Activated T-cell treated with anti-CD3 and anti-CD28 coated beads, Interleukin-2, amount 50 U/mL, for 72 hours (primary cell): ENCODE measurements at regions not wholly inside any gene's neighbourhood (a gene's known extent, or its start where the extent isn't known, plus 50 kb on each side); places are given as distances from the start of the nearest gene placed in this dataset.
A peak's percentile ranks its signal among the peaks of the same experiment; 100 is the strongest.
"Not testable (repeated sequence)": the region's sequence is repeated elsewhere in the genome, so short reads cannot be mapped to it uniquely, and the experiment has no call there.

Experiments used
- ATAC-seq, 2 donors: fragments of 150-1000 bp; cut with Tn5 transposase; replicated peaks in 1 of 2; 2 replicates each; pipeline ENCODE4 v1.10.0; 2021; ENCODE audit warnings: moderate library complexity in 2 of 2, mild to moderate bottlenecking in 1 of 2
- DNase-seq, 2 donors: peaks; one replicate each; pipeline ENCODE4 v3.0.0; 2021 to 2022; ENCODE audit warnings: mixed read lengths in 1 of 2
- H3K27ac Mint-ChIP-seq: one replicate; pipeline ENCODE4 v1.8.0; 2022; ENCODE audit warnings: mild to moderate bottlenecking, moderate library complexity, mixed read lengths
- H3K27me3 Mint-ChIP-seq: one replicate; pipeline ENCODE4 v1.8.0; 2022; ENCODE audit warnings: low read depth, mixed read lengths
- H3K36me3 Mint-ChIP-seq, 2 donors: one replicate each; pipeline ENCODE4 v1.8.0; 2022; ENCODE audit warnings: mixed read lengths in 2 of 2, mild to moderate bottlenecking in 1 of 2; ENCODE audit not compliant: insufficient read depth in 2 of 2
- H3K4me1 Mint-ChIP-seq: one replicate; pipeline ENCODE4 v1.8.0; 2022; ENCODE audit warnings: low read depth, mixed read lengths
- H3K4me3 Mint-ChIP-seq, 2 donors: one replicate each; pipeline ENCODE4 v1.8.0; 2022; ENCODE audit warnings: mild to moderate bottlenecking in 2 of 2, mixed read lengths in 2 of 2, moderate library complexity in 2 of 2
- H3K9me3 Mint-ChIP-seq, 2 donors: one replicate each; pipeline ENCODE4 v1.8.0; 2022; ENCODE audit warnings: mixed read lengths in 2 of 2

DNA sequence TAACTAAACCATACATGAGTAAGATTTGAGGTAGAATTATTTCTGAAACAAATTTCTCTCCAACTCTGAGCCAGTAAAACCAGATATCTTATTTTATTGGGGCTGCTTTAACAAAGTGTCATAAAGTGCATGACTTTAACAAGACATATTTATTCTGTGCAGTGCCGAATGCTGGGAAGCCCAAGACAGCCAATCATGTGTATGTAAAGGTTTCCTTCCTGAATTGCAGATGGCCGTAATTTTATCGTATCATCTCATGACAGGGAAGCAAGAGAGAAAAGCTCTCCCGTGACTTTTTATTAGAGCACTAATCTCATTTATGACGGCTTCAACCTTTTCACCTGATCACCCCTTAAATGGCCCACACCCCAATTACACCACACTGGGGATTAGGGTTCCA lies 777.9 kb downstream of the TMEM121 start:
- no peak for ATAC-seq
- Mint-ChIP-seq H3K27me3 (peaks cover 16% of the 10 kb centered on the region), H3K27ac (no peak overlapping the region), H3K4me1 (peaks cover 12% of the 10 kb centered on the region), H3K9me3 (no peaks in the 10 kb centered on the region), H3K36me3 (no peaks in the 10 kb centered on the region), H3K4me3 (no peak overlapping the region)
- no peak for DNase-seq

DNA sequence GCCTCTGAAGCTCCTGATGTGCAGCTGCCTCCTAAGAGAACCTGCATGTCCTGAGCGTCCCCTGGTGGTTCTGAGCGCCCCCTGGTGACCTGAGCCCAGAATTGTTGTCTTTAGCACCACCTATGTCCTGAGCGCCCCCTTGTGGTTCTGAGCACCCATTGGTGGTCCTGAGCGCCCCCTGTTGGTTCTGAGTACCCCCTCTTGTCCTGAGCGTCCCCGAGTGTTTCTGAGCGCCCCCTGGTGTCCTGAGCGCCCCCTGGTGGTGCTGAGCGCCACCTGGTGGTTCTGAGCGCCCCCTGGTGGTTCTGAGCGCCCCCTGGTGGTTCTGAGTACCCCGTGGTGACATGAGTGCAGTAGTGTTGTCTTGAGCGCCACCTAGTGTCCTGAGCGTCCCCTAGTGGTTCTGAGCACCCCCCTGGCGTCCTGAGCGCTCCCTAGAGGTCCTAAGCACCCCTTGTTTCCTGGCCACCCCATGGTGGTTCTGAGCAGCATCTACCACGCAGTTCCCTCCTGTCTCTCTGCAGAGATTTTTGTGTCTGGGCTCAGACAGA lies 782.5 kb downstream of the TMEM121 start:
- Mint-ChIP-seq H3K27me3 (peaks cover 16% of the 10 kb centered on the region), H3K36me3 (no peaks in the 10 kb centered on the region), H3K9me3 (no peaks in the 10 kb centered on the region), H3K27ac (no peak overlapping the region), H3K4me3 (no peak overlapping the region), H3K4me1 (no peaks in the 10 kb centered on the region)
- ATAC-seq = peak; percentile 97 to 98
- peak; percentile 97 to 99 for DNase-seq

DNA sequence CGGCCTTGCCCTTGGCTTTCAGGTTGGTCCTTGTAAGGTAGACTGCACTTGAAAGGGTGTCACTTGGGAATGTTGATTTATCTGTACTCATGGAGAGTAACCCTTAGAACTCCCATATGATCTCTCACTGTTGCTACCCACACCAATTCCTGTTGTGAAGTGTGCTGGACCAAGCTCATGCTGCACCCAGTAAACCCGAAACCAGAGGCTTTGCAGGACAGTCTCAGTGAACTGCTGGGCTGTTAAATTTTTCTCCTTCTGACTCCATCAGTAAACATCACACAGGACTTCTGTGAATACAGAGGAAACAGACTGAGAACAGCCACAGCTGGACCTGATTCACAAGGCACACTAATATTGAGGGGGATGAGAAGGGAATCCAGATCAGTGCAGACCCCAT lies 783.0 kb downstream of the TMEM121 start:
- no peaks in the 10 kb centered on the region for H3K4me1 Mint-ChIP-seq
- no peaks in the 10 kb centered on the region for H3K36me3 Mint-ChIP-seq
- peaks cover 14% of the 10 kb centered on the region for H3K27me3 Mint-ChIP-seq
- no peak overlapping the region for H3K27ac Mint-ChIP-seq
- no peaks in the 10 kb centered on the region for H3K9me3 Mint-ChIP-seq
- ATAC-seq = no peak
- no peak for DNase-seq
- no peak overlapping the region for H3K4me3 Mint-ChIP-seq

DNA sequence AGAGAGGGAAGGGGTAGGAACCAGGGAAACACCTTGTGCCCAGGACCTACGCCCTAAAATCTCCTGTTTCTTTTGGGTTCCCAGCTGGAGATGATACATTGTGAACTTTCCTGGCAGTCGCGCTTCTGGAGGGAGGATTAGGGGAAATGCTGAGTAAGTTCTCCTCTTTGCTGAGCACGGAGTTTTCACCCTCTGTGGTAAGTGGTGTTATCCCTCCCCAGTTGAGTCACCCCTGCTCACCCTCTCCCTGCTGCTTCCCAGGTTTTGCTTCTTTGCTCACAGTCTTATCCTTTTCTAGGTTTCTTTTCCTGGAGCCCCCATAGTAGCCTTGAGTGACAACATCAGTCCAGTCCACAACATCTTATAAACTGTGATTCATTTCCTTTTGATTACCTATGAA lies 789.1 kb downstream of the TMEM121 start:
- DNase-seq = no peak
- Mint-ChIP-seq H3K4me1 (no peaks in the 10 kb centered on the region), H3K9me3 (no peaks in the 10 kb centered on the region), H3K27ac (no peak overlapping the region), H3K27me3 (peaks cover 10% of the 10 kb centered on the region), H3K36me3 (no peaks in the 10 kb centered on the region), H3K4me3 (no peak overlapping the region)
- ATAC-seq = peak in 1 of 2 donors; percentile 44

DNA sequence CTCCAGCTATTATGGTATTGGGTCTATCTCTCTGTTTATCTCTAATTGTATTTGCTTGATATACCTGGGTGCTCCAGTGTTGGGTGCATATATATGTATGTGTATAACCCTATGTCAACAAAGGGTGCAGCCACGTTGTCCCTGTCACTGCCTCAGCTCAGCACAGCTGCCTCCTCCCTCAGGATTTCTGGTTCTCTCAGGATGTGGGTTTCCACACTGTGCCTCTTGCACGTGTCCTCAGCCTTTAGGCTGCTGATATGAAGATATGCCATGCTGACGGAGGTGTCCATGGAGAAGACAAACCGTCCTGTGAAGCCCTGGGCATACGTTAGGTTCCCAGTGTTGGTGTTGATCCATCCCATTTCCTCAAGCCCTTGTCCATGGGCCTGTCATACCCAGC lies 791.2 kb downstream of the TMEM121 start:
- Mint-ChIP-seq H3K4me3 (no peak overlapping the region), H3K36me3 (no peaks in the 10 kb centered on the region), H3K27me3 (peaks cover 13% of the 10 kb centered on the region), H3K4me1 (no peaks in the 10 kb centered on the region), H3K9me3 (no peaks in the 10 kb centered on the region), H3K27ac (no peak overlapping the region)
- no peak for ATAC-seq
- no peak for DNase-seq

DNA sequence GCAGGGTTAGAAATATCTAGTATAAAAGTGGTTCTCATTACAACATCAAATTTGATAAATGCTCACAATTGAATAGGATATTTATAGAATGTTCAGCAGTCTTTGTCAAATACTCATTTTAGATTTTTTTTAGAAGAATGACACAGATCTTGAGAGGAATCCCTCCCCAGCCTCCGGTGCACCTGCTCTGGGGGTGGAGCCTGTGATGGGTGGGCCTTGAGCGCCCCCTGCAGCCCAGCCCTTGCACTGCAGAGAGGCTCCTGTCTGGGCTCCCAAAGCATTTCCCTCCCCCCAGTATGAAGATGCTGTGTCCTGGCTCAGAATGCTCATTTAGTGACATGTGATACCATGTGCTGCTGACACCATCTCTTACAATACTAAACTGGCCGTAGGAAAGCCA lies 792.3 kb downstream of the TMEM121 start:
- H3K4me3 Mint-ChIP-seq = no peak overlapping the region
- DNase-seq (peak; percentile 65 to 77), ATAC-seq (peak; percentile 32 to 34)
- no peak overlapping the region for H3K27ac Mint-ChIP-seq
- no peaks in the 10 kb centered on the region for H3K9me3 Mint-ChIP-seq
- H3K4me1 Mint-ChIP-seq = no peaks in the 10 kb centered on the region
- no peaks in the 10 kb centered on the region for H3K36me3 Mint-ChIP-seq
- H3K27me3 Mint-ChIP-seq = peaks cover 16% of the 10 kb centered on the region

DNA sequence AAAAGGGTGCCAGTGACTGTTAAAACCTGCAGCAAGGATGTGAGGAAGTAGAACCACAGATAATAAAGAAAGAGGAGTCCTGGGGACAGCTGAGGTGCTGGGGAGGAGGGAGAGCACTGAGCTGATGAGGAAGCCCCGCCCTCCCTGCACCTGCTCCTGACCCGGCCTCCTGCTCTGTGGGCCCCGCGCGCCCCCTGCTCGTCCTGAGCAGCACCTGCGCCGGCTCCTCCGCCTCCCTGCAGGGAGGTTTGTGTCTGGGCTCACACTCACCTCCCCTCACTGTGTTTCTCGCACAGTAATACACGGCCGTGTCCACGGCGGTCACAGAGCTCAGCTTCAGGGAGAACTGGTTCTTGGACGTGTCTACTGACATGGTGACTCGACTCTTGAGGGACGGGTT lies 797.6 kb downstream of the TMEM121 start:
- H3K36me3 Mint-ChIP-seq, H3K9me3 Mint-ChIP-seq, H3K4me1 Mint-ChIP-seq, H3K4me3 Mint-ChIP-seq, DNase-seq, ATAC-seq, H3K27ac Mint-ChIP-seq: not testable (repeated sequence)
- H3K27me3 Mint-ChIP-seq = peaks cover 20% of the 10 kb centered on the region

DNA sequence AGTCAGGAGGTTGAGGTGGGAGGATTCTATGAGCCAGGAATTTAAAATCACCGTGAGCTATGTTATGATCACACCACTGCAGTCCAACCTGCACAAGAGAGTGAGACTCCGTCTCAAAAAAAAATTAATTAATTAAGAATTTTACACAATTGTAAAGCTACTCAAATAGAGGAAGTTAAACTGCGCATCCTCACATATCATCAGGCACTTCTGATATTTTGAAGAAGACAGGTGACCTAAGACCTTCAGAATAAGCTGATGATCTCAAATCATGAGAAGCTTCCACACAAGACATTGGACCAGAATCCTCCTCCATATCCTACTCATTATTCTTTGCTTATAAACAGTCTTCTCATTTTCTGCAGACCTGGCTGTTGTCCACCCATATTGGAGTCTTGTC lies 800.9 kb downstream of the TMEM121 start:
- Mint-ChIP-seq H3K27ac (no peak overlapping the region), H3K4me3 (no peak overlapping the region), H3K27me3 (peaks cover 43% of the 10 kb centered on the region), H3K4me1 (no peaks in the 10 kb centered on the region), H3K36me3 (no peaks in the 10 kb centered on the region), H3K9me3 (no peaks in the 10 kb centered on the region)
- ATAC-seq (no peak), DNase-seq (no peak)

DNA sequence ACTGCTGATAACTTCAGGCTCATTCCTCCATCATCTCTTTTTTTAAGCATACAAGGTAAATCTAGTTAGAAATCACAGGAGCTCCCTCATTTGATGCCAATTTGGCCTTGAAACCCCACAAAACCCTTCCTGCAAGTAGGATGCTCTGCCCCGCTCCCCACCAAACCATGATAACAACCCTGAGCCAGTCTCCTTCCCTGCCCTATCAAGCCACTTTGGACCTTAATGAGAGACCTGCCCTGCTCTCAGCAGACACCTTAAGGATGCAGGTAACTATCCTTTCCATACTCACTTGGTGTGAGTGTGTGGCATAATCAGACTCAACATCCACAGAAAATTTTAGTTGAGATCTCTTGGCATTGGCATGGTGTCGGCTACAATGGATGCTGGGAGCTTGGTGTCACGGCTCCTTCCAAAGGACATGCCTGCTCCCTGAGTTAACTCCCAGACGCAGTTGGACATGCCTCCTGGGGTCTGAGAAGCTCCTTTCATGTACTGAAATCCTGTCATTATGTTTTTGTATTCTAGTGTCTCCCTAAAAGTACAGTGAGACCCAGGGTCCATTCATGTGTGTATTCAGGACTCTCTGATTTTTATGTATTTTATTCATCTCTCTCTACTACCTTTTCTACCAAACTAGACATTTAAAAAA lies 801.4 kb downstream of the TMEM121 start:
- peak overlapping the region; percentile 30 for H3K27ac Mint-ChIP-seq
- H3K36me3 Mint-ChIP-seq, DNase-seq, H3K4me1 Mint-ChIP-seq, ATAC-seq, H3K9me3 Mint-ChIP-seq, H3K4me3 Mint-ChIP-seq: not testable (repeated sequence)
- peaks cover 37% of the 10 kb centered on the region for H3K27me3 Mint-ChIP-seq

DNA sequence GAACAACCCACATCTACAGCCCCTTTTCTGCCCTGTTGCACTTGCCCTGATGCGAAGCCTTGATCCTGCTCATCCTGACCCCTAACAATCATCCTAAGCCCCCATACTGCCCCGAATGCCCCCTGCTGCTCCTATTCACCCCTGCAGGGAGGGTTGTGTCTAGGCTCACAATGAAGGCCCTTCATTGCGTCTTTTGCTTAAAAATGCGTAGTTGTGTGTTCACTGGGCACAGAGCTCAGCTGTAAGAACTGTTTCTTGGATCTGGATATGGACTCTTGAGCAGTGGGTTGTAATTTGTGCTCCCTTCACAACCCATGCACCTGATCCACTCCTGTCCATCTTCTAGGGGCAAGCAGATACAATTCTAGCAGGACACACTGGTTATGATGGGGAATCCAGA lies 802.9 kb downstream of the TMEM121 start:
- peaks cover 52% of the 10 kb centered on the region for H3K27me3 Mint-ChIP-seq
- not testable (repeated sequence) for H3K9me3 Mint-ChIP-seq, H3K4me3 Mint-ChIP-seq, ATAC-seq, H3K36me3 Mint-ChIP-seq, H3K4me1 Mint-ChIP-seq, H3K27ac Mint-ChIP-seq, DNase-seq

DNA sequence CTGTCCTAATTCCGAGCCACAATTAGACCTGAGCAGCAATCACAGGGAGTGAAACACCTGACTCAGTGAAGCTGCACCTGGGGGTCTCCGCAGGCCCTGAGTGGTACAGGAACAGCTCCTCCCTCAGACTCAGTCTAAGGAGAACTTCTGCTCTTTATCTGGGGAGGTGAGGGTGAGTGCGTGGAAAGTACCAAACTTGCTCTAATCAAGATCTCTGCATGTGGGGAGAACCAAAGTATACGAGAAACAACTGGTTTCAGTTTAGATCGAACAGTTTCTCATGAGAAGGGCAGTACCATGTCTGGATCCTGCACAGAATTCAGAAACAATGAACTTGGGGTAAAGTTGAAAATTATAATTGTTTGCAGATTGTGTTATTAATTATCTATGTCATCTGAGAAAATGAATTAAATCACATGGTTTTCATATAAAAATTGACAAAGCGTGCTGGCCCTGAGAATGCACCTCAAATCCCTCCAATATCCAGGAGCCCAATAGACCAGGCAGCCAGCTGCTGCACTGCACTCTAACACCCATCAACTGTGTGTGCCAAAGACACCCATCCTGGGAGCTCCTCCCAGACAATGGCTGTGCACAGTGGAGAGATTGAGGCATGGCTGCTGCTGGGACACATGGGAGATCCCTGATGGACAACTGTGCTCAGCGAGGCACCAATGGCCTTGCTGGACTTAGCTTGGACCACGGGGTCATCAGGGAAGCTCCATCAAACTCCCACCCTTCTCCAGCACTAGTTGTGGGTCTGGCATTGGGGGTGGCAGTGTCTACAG lies 803.8 kb downstream of the TMEM121 start:
- ATAC-seq = peak in 1 of 2 donors; percentile 29
- not testable (repeated sequence) for H3K36me3 Mint-ChIP-seq, H3K4me1 Mint-ChIP-seq, H3K9me3 Mint-ChIP-seq, DNase-seq, H3K27ac Mint-ChIP-seq, H3K4me3 Mint-ChIP-seq
- H3K27me3 Mint-ChIP-seq = peaks cover 53% of the 10 kb centered on the region

DNA sequence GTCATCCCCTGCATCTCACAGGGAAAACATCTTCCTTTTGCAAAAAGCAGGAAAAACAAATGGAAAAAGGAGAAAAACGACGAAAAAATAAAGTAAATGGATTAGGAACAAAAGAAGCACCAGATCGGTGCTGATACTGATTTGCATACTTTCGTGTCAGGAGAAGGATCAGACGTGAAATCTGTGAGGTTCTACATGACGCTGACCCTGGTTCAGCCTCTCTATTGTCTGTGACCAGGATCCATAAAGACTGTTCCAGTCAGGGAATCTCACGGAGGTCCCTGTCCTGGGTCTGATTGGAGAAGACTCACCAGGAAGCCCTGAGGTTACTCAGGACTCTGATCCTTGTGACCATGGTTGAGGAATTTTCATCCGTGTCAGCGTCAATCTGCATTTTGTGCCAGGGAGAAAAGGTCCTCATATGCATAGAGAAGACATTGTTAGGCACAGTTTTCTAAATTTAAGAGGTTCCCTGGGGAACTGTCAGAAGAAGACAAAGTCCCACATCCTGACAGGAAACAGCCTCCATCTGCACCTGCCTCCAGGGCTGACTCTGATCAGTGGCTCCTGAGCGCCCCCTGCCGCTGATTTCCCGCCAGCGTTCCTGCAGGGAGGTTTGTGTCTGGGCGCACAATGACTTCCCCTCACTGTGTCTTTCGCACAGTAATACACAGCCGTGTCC lies 808.2 kb downstream of the TMEM121 start:
- Mint-ChIP-seq H3K4me3 (peak overlapping the region in 1 of 2 donors; percentile 13), H3K27me3 (peaks cover 41% of the 10 kb centered on the region)
- H3K36me3 Mint-ChIP-seq, H3K9me3 Mint-ChIP-seq, H3K4me1 Mint-ChIP-seq, H3K27ac Mint-ChIP-seq: not testable (repeated sequence)
- ATAC-seq = peak; percentile 67 to 81
- peak; percentile 92 to 93 for DNase-seq

DNA sequence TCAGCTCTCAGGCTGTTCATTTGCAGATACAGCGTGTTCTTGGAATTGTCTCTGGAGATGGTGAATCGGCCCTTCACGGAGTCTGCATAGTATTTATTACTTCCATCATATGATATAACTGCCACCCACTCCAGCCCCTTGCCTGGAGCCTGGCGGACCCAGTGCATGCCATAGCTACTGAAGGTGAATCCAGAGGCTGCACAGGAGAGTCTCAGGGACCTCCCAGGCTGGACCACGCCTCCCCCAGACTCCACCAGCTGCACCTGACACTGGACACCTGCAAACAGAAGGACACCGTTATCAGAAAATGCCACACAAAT lies 808.7 kb downstream of the TMEM121 start:
- DNase-seq, H3K36me3 Mint-ChIP-seq, H3K4me1 Mint-ChIP-seq, H3K27ac Mint-ChIP-seq, H3K9me3 Mint-ChIP-seq: not testable (repeated sequence)
- Mint-ChIP-seq H3K27me3 (peaks cover 44% of the 10 kb centered on the region), H3K4me3 (peak overlapping the region in 1 of 2 donors; percentile 13)
- ATAC-seq = peak; percentile 41 to 67
